CD4-positive, alpha-beta T cell treated with Interleukin-15 for 4 hours (primary cell): ENCODE measurements at regions not wholly inside any gene's neighbourhood (a gene's known extent, or its start where the extent isn't known, plus 50 kb on each side); places are given as distances from the start of the nearest gene placed in this dataset.

Source experiments
- DNase-seq: peaks from one replicate; pipeline ENCODE4 v3.0.0-alpha.2; 2020; ENCODE audit warnings: low spot score

- DNase-seq, result no peak
Measured at GRCh38 chr2:160876765-160877164, 283.5 kb upstream of the TANK start.

GRCh38 chr2:160878618-160879017 lies 281.6 kb upstream of the TANK start:
- DNase-seq, result no peak

GRCh38 chr2:160882906-160883305 lies 277.3 kb upstream of the TANK start:
- DNase-seq, result no peak

- DNase-seq, result no peak
Measured at GRCh38 chr2:160884056-160884455, 276.2 kb upstream of the TANK start.

GRCh38 chr2:160889439-160890170 lies 270.6 kb upstream of the TANK start:
- no peak for DNase-seq

GRCh38 chr2:160890667-160891352 lies 269.4 kb upstream of the TANK start:
- DNase-seq, result no peak

GRCh38 chr2:160891353-160891740 lies 268.9 kb upstream of the TANK start:
- no peak for DNase-seq

- no peak for DNase-seq
Measured at GRCh38 chr2:160892204-160892603, 268.0 kb upstream of the TANK start.

- no peak for DNase-seq
Measured at GRCh38 chr2:160893581-160893980, 266.6 kb upstream of the TANK start.

GRCh38 chr2:160898581-160899307 lies 261.5 kb upstream of the TANK start:
- DNase-seq, result no peak

- DNase-seq, result no peak
Measured at GRCh38 chr2:160901613-160902012, 258.6 kb upstream of the TANK start.

- no peak for DNase-seq
Measured at GRCh38 chr2:160905862-160906261, 254.4 kb upstream of the TANK start.

GRCh38 chr2:160906878-160907277 lies 253.3 kb upstream of the TANK start:
- no peak for DNase-seq

GRCh38 chr2:160907738-160908137 lies 252.5 kb upstream of the TANK start:
- DNase-seq, result no peak

GRCh38 chr2:160908157-160908556 lies 252.1 kb upstream of the TANK start:
- no peak for DNase-seq

- DNase-seq, result no peak
Measured at GRCh38 chr2:160909781-160910242, 250.4 kb upstream of the TANK start.

GRCh38 chr2:160910681-160911080 lies 249.5 kb upstream of the TANK start:
- DNase-seq, result no peak

GRCh38 chr2:160911258-160911657 lies 249.0 kb upstream of the TANK start:
- DNase-seq, result no peak

GRCh38 chr2:160912276-160912675 lies 248.0 kb upstream of the TANK start:
- no peak for DNase-seq

GRCh38 chr2:160913323-160913722 lies 246.9 kb upstream of the TANK start:
- DNase-seq, result no peak

- DNase-seq, result no peak
Measured at GRCh38 chr2:160914217-160914616, 246.0 kb upstream of the TANK start.

GRCh38 chr2:160916300-160916699 lies 243.9 kb upstream of the TANK start:
- DNase-seq, result no peak

GRCh38 chr2:160917850-160918249 lies 242.4 kb upstream of the TANK start:
- DNase-seq, result no peak
